GM21381 (cell line): ENCODE measurements at regions not wholly inside any gene's neighbourhood (a gene's known extent, or its start where the extent isn't known, plus 50 kb on each side); places are given as distances from the start of the nearest gene placed in this dataset.
"Not testable (repeated sequence)": the region's sequence is repeated elsewhere in the genome, so short reads cannot be mapped to it uniquely, and the experiment has no call there.

Source experiments
- ATAC-seq: cut with Tn5 transposase; IDR thresholded peaks from one replicate; pipeline ENCODE4 v1.9.1; 2021; ENCODE audit warnings: mild to moderate bottlenecking, moderate library complexity; ENCODE audit not compliant: unreplicated experiment

DNA sequence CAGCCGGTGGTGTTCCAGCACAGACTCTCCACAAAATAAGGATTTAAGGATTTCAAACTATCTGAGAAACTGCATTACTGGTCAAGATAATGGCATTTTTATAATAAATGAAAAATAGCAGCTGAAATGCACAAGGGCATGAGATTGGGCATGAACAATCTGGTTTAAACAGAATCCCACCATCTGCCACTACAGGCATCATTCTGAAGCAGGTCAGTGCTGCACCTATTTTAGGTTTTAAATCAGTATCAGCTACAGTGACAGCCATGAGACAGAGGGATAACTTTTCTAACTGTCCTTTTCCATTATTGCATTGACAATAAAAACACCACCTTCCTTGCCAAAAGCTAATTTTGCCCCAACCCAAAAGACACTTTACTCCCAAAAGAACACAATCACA is 186.8 kb downstream of the ETV1 start:
- no peak for ATAC-seq

DNA sequence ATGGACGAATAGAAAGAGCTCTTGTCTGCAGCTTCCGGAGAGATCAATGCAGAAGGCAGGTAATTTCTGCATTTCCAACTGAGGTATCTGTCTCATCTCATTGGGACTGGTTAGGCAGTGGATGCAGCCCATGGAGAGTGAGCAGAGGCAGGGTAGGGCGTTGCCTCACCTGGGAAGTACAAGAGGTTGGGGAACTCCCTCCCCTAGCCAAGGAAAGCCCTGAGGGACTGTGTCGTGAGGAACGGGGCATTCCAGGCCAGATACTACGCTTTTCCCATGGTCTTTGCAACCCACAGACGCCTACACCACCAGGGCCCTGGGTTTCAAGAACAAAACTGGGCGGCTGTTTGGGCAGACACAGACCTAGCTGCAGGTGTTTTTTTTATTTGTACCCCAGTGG is 186.3 kb downstream of the ETV1 start:
- ATAC-seq: no peak

DNA sequence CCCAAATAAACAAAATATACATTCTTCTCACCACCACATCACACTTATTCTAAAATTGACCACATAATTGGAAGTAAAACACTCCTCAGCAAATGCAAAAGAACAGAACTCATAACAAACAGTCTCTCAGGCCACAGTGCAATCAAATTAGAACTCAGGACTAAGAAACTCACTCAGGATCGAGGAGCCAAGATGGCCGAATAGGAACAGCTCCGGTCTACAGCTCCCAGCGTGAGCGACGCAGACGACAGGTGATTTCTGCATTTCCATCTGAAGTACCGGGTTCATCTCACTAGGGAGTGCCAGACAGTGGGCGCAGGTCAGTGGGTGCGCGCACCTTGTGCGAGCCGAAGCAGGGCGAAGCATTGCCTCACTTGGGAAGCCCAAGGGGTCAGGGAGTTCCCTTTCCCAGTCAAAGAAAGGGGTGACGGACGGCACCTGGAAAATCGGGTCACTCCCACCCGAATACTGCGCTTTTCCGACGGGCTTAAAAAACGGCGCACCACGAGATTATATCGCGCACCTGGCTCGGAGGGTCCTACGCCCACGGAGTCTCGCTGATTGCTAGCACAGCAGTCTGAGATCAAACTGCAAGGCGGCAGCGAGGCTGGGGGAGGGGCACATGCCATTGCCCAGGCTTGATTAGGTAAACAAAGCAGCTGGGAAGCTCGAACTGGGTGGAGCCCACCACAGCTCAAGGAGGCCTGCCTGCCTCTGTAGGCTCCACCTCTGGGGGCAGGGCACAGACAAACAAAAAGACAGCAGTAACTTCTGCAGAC is 183.2 kb downstream of the ETV1 start:
- not testable (repeated sequence) for ATAC-seq

DNA sequence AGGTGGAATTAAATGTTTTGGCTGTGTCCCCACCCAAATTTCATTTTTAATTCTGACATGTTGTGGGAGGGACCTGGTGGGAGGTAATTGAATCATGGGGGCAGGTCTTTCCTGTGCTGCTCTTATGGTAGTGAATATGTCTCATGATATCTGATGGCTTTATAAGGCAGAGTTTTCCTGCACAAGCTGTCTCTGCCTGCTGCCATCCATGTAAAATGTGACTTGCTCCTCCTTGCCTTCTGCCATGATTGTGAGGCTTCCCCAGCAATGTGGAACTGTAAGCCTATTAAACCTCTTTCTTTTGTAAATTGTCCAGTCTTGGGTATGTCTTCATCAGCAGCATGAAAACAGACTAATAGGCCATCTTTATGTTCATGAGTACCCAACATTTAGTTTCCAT is 172.2 kb downstream of the ETV1 start:
- not testable (repeated sequence) for ATAC-seq

DNA sequence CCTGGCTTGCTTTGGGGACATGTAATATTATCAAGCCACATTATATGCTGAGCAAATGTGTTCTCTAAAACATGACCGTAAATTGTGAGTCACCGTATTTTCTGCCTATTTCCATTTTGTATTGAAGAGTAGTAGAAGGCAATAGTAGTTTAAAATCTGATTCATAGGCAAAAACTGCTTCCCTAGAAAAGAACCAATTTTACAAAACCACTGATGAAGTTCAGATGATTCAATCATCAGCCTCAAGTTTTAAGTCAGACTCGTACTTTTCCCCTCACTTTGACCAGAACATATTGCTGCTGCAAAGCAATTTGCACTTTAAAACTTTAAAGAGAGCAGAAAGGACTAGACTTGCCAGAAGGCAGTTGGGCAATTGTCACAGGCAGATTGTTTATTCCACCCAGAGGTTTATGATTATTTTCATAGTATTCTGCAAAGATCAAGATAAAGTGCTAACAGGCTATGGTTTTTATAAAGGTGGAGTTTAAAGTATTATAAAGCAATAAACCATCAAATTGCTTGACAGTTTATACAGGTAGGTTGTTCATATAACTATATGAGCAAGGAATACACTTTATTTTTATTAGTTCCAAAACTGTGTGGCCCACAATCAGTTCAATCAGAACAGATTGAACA is 168.2 kb downstream of the ETV1 start:
- ATAC-seq: no peak

DNA sequence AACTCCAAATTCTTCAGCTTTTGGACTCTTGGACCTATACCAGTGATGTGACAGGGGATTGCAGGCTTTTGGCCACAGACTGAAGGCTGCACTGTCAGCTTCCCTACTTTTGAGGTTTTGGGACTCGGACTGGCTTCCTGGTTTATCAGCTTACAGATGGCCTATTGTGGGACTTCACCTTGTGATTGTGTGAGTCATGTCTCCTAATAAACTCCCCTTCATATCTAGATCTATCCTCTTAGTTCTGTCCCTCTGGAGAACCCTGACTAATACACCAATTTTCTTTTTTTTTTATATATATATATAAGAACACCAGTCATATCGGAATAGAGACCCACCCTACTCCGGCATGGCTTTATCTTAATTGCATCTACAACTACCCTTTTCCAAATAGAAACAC is 166.8 kb downstream of the ETV1 start:
- ATAC-seq: no peak

DNA sequence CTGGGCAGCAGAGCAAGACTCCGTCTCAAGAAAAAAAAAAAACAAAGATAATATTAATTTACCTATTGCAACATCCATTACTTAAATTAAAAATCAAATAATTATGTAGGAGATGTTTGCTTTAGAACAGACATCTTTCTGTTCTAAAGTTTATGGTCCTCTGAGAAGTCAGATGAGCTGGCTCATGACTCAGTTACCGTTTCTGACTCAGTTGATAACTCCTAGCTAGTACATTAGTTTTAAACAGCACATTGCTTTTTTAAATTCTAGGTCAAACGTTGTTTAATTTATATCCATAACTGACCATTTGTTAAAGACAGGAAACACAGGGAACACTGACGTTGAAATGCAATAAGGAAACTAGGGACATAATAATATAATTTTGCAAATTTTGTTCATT is 162.7 kb downstream of the ETV1 start:
- no peak for ATAC-seq

DNA sequence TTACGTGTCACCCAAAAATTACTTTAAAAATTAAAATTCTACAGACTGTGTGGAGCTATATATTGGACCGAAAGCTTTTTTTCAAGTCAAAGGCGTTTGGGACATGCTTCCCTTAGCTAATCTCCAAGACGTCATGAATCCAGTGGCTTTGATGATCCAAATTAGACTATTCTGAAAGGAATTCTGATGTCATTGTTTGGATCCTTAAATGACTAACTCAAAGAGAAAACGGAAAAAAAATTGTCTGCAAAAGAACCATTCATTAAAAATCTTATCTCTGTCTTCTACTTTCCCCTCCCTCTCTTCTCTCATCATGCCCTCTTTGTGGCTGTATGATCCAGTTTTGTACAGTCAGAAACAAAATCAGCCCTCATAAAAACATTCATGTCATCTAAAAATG is 161.8 kb downstream of the ETV1 start:
- ATAC-seq: no peak

DNA sequence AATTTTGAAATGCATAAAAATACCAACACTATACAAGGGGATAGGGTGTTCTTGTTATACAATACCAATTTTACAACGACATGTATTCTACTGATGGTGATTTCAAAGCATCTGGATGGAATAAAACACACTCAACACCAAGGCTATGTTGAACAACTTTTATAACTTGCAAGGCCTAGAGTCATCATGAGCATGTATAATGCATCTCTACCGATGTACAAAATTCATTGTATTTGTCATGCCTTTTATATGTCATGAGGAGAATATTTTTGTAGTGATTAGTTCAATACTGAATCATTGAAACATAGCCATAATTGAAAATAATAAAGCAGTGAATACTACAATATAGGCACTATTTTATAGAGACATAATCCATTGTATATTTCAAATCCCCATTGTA is 160.2 kb downstream of the ETV1 start:
- ATAC-seq: no peak

DNA sequence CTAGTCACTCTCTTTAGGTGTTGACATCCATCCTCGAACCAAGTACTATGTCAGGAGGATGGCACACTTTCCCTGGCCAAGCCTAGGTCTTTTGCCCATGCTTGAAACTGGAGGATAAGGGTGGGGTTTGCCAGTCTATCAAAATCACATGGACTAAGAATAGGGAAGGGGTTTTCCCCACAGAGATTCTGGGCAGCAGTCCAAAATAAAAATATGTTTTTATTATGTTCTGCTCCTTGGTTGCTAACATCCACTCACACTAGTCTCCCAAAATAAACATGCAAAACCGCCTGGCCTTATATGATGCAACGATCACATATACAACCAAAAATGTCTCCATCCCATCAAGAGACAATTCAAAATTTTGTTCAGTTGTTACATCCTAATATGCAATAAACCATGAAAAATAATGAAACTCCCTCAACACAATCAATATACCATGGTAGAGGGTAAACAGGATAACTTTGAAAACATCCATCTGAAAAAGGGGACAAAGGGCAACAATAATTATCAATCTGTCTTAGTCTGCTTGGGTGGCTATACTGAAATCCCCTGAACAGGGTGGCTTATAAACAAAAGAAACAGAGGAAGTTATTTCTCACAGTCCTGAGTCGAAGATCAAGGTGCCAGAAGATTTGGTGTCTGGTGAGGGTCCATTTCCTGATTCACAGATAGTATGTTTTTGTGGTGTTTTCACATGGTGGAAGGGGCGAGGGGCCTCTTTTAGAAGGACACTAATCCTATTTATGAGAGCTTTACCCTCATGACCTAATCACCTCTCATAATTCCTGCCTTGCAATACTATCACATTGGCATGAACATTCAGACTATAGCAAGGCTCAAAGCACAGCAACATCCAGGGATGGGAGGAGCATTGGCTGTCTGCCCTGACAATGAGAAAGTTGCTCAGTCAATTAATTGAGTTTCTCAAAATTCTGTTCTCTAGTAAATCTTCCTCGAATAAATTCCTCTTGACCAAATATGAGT is 159.3 kb downstream of the ETV1 start:
- no peak for ATAC-seq

DNA sequence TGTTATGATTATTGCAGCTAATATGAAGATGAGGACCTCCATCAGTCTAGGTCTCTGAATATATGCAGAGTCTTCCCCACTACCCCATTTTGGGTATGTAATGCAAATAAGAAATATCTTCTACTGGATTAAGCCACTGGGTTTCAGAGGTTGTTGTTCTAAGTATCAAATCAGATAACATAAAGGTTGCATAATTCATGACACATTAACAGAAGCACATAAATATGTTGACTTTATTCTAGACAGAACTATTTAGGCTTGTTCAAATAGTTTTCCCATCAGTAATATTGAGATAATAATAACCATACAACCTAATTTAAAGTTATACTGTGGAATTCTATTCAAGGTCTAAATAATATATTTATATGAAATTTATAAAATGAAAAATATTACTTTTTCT is 157.1 kb downstream of the ETV1 start:
- no peak for ATAC-seq

DNA sequence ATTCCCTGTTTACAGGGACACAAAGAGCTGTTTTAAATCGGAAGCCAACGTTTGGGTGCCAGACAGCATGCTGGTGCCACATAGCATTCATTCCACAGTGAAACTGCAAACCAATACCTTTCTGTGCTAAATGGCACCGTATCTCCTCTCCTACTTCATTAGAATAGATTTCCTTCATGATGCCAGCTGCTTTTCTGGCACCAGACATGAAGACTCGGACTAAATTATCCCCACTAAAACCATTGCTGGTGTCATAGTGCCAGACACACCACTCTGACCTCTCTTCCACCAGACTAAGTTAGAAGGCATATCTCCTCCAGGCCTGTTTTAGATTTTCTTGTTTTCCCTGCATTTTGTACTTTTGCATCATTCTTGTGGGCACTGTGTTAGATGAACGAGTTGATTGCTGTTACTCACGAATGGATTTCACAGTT is 155.1 kb downstream of the ETV1 start:
- no peak for ATAC-seq

DNA sequence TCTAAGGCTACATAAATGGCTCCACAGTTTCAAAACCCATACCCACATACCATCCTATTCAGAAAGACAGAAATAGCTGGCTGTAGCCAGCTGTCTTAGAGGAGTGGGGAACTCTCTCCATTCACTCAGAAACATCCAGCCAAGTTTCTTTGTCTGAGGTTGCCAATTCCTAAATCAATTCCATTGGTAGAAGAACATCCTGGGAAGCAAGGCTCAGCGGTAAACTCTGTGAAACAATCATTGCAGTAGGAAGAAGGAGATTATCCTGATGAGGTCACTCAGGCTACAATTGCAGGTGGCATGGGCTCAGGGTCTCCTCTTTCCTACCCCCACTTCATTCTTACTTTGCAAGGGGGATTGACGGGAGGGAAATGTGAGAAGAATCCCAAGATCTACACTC is 154.0 kb downstream of the ETV1 start:
- ATAC-seq: no peak

DNA sequence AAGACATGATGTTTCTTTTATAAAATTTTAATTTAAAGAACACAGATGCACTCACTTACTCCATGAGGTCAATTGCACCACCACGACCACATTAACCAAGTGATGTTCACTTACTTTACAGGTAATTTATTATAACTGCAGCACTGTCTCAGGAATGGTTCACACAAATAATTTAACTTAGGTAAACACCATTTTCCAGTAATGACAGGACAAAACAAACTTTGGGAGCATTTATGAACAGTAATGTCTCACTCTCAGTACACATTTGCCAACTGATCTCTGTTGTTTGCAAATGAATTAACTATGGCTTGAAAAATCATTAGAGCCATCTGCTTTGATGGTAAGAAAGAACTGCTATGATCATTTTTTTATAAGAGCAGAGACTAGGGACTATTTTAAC is 150.4 kb downstream of the ETV1 start:
- no peak for ATAC-seq
